GM19452 (cell line): ENCODE measurements at regions not wholly inside any gene's neighbourhood (a gene's known extent, or its start where the extent isn't known, plus 50 kb on each side); places are given as distances from the start of the nearest gene placed in this dataset.

Experiments
- ATAC-seq: cut with Tn5 transposase; IDR thresholded peaks from one replicate; pipeline ENCODE4 v1.9.1; 2021; ENCODE audit not compliant: unreplicated experiment

- no peak for ATAC-seq
Measured at GRCh38 chr4:104766676-104767075, 272.0 kb upstream of the CXXC4 start.

DNA sequence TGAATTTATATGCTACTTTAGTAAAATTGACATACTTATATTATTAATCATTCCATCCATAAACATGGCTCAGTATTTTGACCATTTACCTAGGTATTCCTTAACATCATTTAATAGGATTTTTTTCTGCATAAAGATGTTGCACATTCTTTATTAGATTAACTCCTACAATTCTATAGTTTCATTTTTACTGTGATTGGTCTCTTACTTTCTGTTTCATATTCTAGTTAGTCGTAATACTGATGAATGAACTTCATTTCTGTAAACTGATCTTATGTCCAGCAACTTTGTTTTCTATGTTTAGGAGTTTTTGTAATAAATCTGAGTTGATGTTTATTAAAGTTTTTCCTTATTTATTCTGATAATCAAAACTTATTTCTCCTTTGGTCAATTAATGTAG lies 278.2 kb upstream of the CXXC4 start:
- ATAC-seq, result peak; percentile 75

DNA sequence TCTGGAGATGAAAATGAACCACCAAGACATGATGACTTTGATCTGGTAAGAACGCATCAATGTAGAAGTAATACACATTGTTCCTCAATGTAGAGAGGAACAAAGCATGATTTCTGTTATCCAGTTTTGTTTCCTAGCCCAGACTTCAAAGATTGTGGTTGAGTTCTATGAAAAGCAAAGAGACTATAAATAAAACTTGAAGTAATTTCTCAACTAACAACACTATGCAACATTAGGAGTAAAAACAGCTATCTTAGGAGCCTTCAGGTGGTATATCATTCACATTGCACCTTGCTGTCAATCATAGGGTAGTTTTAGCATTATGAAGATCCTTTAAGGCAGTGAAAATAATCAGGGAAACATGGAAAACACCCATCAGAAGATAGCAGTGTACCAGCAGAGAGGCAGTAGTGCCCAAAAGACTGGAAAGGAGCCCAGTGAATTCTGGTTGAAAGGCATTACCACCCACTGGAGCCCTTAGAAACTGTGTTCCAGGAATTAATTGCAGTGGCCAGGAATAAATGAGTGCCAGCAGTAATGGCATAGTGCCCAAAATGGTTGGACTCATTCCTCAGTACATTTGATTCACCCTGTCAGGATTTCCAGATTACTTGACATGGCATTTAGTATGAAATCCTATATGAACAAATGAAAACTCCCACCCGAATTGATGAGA lies 300.7 kb upstream of the CXXC4 start:
- ATAC-seq, result no peak

DNA sequence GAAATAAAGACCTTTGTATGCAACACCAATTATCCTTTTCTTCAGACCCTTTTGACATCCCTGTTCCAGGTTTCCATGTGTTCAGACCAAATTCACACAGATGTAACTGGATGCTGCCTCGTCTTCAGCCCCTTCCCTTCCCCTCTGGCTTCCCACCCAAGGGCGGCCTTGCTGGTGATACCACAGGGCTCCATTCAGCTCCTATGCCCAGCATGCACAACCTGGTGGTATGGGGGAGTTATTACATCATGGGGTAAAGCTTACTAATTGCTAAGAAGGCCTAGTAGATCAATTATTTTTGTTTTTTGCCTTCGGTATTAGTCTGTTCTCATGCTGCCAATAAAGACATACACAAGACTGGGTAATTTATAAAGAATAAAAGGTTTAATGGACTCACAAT lies 317.0 kb upstream of the CXXC4 start:
- ATAC-seq, result no peak

GRCh38 chr4:104815665-104816064 lies 321.0 kb upstream of the CXXC4 start:
- peak; percentile 61 for ATAC-seq

GRCh38 chr4:104818579-104818978 lies 323.9 kb upstream of the CXXC4 start:
- ATAC-seq, result peak; percentile 75

DNA sequence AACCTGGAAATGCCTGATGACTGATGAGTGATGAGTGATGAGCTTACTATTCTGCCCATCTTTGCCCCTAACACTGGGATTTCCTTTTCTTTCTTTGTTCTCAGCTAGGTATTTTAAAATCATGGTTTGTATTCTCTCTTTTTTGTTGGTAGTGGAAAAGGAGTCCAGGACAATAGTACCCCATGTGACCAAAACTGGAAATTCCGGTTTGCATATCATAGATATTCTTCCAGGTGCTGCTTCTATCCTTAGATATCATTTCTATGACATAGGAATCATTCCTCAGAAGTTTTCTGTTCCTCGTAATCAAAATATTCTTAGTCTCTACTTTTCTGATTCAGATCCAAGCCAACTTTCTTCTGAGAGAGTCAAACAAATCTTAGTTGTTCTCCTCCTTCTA lies 320.5 kb upstream of the TET2 start:
- ATAC-seq, result no peak

DNA sequence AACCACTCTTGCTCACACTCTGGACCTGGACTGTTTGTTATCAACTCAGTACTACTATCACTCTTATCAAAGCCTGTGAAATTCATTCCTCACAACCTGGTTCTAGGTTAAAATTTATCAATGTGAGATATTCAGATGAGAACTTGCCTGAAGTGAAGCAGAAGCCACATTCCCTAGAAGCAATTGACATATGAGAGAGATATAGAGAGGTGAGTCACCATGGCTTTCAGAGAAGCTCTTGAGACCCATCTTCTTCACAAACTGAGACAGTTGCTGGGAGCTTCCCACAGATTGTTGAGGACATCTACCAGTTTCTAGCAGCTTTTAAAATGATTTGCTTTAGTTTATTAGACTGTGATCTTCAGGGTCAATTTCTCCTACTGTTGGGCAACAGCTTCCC lies 316.9 kb upstream of the TET2 start:
- ATAC-seq, result no peak

DNA sequence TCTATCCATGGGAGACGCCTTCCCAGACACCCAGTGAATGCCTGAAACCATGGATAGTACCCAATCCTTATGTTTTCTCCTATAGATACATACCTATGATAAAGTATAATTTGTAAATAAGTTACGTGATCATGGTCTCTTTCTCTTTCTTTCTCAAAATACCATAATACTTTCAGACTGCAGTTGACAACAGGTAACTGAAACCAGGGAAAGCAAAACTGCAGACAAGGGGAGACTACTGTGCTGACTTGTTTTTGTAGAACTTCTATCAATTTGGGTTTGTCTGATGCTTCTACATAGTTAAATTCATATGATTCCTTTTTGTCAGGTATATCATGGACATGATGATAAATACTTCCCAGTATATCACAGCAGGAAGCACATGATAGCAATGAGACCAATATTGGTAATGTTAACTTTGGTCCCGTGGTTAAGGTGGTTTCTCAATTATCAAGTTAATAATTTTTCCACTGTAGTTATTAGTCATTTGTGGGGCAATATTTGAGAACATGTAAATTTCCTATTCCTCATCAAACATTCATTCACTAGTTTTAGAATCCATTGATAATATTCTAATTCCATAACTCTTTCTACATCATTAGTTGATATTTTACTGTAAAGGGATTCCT lies 298.0 kb upstream of the TET2 start:
- peak; percentile 73 for ATAC-seq

GRCh38 chr4:104859601-104860237 lies 287.0 kb upstream of the TET2 start:
- ATAC-seq, result no peak

DNA sequence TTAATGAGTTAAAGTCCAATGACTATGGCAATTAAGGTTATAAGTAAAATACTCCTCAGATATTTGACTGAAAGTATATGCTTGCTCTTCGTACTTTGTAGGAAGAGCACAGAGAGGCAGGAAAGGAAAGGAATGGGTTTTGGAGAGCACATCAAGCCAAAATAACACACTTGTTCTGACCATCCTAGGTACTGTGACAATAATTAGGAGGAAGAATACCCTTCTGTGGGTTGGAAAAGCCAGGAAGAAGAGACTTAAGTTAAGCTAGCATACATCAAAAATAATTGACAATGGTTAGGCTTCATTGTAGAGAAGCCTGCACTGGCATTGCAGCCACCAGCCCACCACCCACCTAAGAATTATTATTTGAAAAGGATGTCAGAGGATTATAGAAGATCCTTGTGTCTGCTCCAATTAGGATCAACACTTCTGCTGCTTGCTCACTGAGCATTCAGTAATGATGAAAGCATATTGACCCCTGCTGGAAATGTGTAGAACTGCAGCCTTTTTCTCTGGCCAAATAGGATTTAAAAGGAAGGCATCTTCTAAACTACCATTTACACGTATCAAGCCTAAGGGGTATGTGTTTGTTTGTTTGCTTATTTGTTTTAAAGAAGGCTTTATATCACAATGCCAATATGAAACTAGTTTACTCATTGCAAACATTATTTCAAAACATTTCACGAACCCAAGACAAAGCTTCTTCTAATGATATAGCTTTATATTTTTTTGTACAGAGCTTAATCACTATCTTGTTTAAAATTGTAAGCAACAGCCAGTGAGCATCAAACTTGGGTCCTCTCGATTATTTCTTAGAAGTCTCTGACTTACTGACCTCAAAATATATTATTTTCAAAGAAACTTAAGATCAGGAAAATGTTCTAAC lies 286.2 kb upstream of the TET2 start:
- peak; percentile 85 for ATAC-seq

- ATAC-seq, result peak; percentile 27
Measured at GRCh38 chr4:104866809-104867208, 279.9 kb upstream of the TET2 start.

DNA sequence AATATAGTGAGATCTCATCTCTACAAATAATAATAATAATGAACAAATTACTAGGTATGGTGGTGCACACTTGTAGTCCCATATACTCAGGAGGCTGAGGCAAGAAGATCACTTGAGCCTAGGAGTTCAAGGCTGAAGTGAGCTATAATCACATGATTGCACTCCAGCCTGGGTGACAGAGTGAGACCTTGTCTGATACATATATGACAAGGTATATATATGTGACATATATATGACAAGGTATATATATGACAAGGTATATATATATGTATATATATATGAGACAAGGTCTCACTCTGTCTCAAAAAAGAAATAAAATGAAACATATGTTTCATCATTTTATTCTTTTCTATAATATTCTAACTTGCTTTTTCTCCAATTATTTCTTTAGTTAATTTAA lies 278.1 kb upstream of the TET2 start:
- peak; percentile 20 for ATAC-seq

DNA sequence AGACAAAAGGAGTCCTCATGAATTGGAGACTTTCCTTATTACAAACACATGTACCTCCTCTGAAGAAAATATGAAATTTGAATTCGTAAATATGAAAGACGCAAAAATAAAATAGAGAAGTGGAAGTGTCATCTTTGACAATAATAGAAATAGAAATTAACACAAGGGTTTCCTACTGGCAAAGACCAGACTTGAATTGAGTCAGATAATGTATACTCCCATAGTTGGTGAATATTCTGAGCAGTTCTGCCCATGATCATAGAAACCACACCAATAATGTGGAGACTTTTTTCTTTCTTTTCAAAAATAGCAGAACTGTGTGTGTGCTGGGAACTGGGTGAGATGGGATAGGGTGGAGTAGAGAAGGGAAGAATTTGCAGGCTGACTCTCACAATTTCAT lies 277.7 kb upstream of the TET2 start:
- ATAC-seq, result peak; percentile 86

DNA sequence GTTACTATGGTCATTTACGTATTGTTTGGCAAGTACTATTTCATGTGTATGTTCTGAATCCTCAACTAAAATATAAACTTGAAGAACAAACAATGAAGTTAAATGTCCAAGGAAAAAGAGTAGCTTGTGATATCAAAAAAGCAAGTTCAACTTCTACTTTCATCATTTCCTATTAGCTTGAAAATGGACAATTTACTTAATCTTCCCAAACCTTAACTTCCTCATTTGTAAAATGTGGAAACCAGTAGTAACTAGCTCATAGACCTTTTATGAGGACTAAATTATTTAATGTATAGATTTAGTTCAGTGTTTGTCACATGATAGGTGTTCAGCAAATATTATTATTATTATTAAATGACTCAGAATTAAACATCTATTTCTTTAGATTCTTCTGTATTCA lies 276.8 kb upstream of the TET2 start:
- ATAC-seq, result no peak

DNA sequence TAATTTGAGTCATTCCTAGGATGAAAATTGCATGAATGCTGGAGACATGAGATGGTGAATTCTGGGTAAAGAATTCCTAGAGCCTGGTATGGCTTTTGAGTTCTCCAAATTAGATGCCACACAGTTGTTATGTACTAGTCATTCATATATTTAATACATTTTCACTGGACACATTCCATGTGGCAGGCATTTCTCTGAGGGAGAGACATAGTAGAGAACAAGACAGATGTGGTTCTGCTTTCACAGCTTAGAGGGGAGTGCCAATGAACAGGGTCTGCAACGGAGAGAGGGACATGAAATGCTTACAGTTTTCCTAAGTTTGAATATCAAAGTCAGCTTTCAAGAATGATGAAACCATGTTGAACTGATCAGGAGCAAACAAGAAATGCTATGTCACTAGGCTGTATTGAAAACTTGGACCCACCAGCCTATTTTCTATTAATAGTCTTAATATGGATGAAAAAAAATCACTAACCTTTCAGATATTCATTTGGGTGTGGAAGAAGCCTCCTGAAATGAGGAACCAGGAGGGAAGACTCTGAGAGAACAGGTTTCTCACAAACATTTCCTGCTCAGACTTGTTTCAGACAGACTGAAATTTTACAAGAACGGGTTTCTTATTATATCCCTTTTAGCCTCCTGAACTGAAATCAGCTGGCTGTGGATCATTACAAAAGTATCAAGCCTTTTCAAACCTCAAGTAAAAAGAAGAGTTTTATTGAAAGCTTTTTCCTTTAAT lies 276.0 kb upstream of the TET2 start:
- ATAC-seq, result peak; percentile 30

- ATAC-seq, result no peak
Measured at GRCh38 chr4:104878936-104879335, 267.7 kb upstream of the TET2 start.

DNA sequence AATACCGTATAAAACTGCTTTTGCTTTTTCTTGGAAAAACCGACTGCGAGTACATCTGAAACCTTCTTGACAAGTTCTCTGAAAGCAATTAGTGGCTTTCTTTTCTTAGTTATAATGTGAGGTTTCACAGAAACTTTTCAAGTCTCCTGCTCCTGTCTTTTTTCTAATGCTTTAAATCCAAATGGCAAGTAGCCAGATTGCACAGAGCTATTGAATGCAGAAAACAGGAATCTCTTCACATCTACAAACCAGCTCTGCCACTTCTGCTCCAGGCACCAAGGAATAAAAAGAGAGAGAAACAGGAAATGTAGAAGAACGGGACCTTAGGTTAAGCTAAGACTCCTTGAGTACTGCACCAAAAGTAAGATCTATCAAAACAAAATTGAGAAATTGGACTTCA lies 267.3 kb upstream of the TET2 start:
- ATAC-seq, result no peak

GRCh38 chr4:104879854-104880253 lies 266.8 kb upstream of the TET2 start:
- ATAC-seq, result no peak

GRCh38 chr4:104881136-104881886 lies 265.4 kb upstream of the TET2 start:
- no peak for ATAC-seq
